ENCODE measurements at regions not wholly inside any gene's neighbourhood (a gene's known extent, or its start where the extent isn't known, plus 50 kb on each side); places are given as distances from the start of the nearest gene placed in this dataset.

DNA sequence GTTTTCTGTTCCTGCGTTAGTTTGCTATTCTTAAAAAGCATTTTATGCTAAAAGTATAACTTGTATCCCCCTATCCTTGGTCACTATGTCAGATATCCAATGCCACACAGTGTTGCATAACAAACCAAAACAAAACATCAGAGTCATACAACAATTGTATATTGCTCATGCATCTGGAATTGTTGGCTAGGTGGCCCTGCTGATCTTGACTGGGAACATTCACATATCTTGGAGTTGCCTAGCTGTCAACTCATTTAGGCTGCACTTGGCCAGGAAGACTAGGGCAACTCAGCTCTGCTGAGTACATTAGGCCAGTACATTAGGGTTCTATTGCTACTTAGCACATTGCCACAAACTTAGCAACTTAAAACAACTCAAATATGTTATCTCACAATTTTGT is 706.5 kb upstream of the UBE2E2 start:
- POLR2A ChIA-PET: no interaction called here
- DNase-seq (ENCODE audit: low read depth in 1 of 2, low spot score in 1 of 2) (no peak), ATAC-seq (no peak)

GRCh38 chr3:22506871-22507270 is 696.3 kb upstream of the UBE2E2 start:
- DNase-seq (ENCODE audit: low read depth in 1 of 2, low spot score in 1 of 2) (no peak), FAIRE-seq (no peak), ATAC-seq (no peak)
- WGBS (ENCODE audit: missing lambda C conversion rate): 0% methylated on average over 1 of the region's 1 CpG
- Histone ChIP-seq H3K9me3 (no peaks in the 10 kb centered on the region), H3K27ac (no peak overlapping the region), H3K4me1 (no peaks in the 10 kb centered on the region), H3K4me2 (no peak overlapping the region), H3K4me3 (no peak overlapping the region)
- TF ChIP-seq BHLHE40 (IDR thresholded peaks at IDR 0.05; ENCODE audit: low read depth, low read length) (no peak), FOSL2 (IDR thresholded peaks at IDR 0.05) (no peak), FOSL2 (CRISPR knock-in tag; IDR thresholded peaks at IDR 0.05) (no peak), HEYL (CRISPR knock-in tag; IDR thresholded peaks at IDR 0.05) (no peak), NR3C1 (IDR thresholded peaks at IDR 0.05) (no peak), TP53 (CRISPR knock-in tag; IDR thresholded peaks at IDR 0.05) (no peak), HDAC2 (IDR thresholded peaks at IDR 0.05) (no peak), PHF8 (IDR thresholded peaks at IDR 0.05; ENCODE audit: borderline replicate concordance, low read depth) (no peak), JUN (IDR thresholded peaks at IDR 0.05) (no peak), NPAS2 (CRISPR knock-in tag; IDR thresholded peaks at IDR 0.05; ENCODE audit: borderline replicate concordance) (no peak), SMC3 (IDR thresholded peaks at IDR 0.05) (no peak), ESRRA (IDR thresholded peaks at IDR 0.05; ENCODE audit: borderline replicate concordance, low read length) (no peak), POLR2A (IDR thresholded peaks at IDR 0.05; ENCODE audit: low read length) (no peak)
- TF ChIP-seq, protein P1, sequence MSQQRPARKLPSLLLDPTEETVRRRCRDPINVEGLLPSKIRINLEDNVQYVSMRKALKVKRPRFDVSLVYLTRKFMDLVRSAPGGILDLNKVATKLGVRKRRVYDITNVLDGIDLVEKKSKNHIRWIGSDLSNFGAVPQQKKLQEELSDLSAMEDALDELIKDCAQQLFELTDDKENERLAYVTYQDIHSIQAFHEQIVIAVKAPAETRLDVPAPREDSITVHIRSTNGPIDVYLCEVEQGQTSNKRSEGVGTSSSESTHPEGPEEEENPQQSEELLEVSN (IDR thresholded peaks at IDR 0.05; ENCODE audit: borderline replicate concordance, low read depth): no peak
- ChIA-PET POLR2A (no interaction called here), CTCF (no interaction called here)

More for the DNA sequence above, 706.5 kb upstream of the UBE2E2 start:
- CTCF ChIA-PET: no interaction called here
- no peak for FAIRE-seq
- H3K27ac ChIP-seq: no peak overlapping the region
- H3K4me2 ChIP-seq: no peak overlapping the region
- no peaks in the 10 kb centered on the region for H3K9me3 ChIP-seq
- 7% methylated on average over 1 of the region's 1 CpG for WGBS (ENCODE audit: missing lambda C conversion rate)
- no peak overlapping the region for H3K4me3 ChIP-seq
- no peak for TF ChIP-seq CHD2 (IDR thresholded peaks at IDR 0.05; ENCODE audit: low read length, partially characterized antibody)
- no peak for TF ChIP-seq POLR2AphosphoS2 (conservative IDR thresholded peaks at IDR 0.05; ENCODE audit: low read length)
- TF ChIP-seq SMC3 (IDR thresholded peaks at IDR 0.05): no peak
- H3K4me1 ChIP-seq: no peaks in the 10 kb centered on the region

DNA sequence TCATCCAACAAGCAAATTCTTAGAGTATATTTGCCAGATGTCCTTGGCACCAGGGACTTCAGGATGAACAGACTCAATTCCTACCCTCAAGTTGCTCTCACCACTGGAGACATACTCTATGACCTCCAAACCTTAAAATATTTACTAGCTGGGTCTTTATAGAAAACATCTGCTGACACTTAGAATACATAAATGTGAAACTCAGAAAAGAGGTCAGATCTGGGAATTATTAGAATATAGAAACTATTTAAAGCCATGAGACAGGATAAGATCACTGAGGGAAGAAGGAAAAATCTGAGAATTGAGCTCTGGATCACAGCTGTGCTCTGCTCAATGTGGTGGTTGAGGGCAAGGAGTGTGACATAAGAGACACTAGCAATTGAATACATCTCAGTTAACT is 695.4 kb upstream of the UBE2E2 start:
- POLR2A ChIA-PET: no interaction called here
- no peak overlapping the region for H3K4me2 ChIP-seq
- H3K9me3 ChIP-seq: no peaks in the 10 kb centered on the region
- H3K4me3 ChIP-seq: no peak overlapping the region
- ATAC-seq (no peak), DNase-seq (ENCODE audit: low read depth in 1 of 2, low spot score in 1 of 2) (no peak), FAIRE-seq (no peak)
- no peak for TF ChIP-seq MAZ (IDR thresholded peaks at IDR 0.05; ENCODE audit: borderline replicate concordance, low read depth, low read length)
- TF ChIP-seq, protein P2, sequence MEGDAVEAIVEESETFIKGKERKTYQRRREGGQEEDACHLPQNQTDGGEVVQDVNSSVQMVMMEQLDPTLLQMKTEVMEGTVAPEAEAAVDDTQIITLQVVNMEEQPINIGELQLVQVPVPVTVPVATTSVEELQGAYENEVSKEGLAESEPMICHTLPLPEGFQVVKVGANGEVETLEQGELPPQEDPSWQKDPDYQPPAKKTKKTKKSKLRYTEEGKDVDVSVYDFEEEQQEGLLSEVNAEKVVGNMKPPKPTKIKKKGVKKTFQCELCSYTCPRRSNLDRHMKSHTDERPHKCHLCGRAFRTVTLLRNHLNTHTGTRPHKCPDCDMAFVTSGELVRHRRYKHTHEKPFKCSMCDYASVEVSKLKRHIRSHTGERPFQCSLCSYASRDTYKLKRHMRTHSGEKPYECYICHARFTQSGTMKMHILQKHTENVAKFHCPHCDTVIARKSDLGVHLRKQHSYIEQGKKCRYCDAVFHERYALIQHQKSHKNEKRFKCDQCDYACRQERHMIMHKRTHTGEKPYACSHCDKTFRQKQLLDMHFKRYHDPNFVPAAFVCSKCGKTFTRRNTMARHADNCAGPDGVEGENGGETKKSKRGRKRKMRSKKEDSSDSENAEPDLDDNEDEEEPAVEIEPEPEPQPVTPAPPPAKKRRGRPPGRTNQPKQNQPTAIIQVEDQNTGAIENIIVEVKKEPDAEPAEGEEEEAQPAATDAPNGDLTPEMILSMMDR (IDR thresholded peaks at IDR 0.05): no peak
- no peak for TF ChIP-seq HES2 (IDR thresholded peaks at IDR 0.05)
- no peak for TF ChIP-seq FOXS1 (CRISPR knock-in tag; IDR thresholded peaks at IDR 0.05)
- TF ChIP-seq, protein P3, sequence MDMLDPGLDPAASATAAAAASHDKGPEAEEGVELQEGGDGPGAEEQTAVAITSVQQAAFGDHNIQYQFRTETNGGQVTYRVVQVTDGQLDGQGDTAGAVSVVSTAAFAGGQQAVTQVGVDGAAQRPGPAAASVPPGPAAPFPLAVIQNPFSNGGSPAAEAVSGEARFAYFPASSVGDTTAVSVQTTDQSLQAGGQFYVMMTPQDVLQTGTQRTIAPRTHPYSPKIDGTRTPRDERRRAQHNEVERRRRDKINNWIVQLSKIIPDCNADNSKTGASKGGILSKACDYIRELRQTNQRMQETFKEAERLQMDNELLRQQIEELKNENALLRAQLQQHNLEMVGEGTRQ (IDR thresholded peaks at IDR 0.05): no peak
- no peak for TF ChIP-seq MYC (IDR thresholded peaks at IDR 0.05; ENCODE audit: borderline replicate concordance, low read length)
- TF ChIP-seq, protein P4, sequence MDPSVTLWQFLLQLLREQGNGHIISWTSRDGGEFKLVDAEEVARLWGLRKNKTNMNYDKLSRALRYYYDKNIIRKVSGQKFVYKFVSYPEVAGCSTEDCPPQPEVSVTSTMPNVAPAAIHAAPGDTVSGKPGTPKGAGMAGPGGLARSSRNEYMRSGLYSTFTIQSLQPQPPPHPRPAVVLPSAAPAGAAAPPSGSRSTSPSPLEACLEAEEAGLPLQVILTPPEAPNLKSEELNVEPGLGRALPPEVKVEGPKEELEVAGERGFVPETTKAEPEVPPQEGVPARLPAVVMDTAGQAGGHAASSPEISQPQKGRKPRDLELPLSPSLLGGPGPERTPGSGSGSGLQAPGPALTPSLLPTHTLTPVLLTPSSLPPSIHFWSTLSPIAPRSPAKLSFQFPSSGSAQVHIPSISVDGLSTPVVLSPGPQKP (IDR thresholded peaks at IDR 0.05; ENCODE audit: low read depth, low read length): no peak
- no peak for TF ChIP-seq EP300 (IDR thresholded peaks at IDR 0.05)
- CTCF ChIA-PET: no interaction called here
- H3K4me1 ChIP-seq: no peaks in the 10 kb centered on the region
- H3K27ac ChIP-seq: no peak overlapping the region
